Astrocyte of the spinal cord (primary cell): ENCODE measurements at regions not wholly inside any gene's neighbourhood (a gene's known extent, or its start where the extent isn't known, plus 50 kb on each side); places are given as distances from the start of the nearest gene placed in this dataset.

Experiments
- DNase-seq: peaks from one replicate; pipeline ENCODE4 v3.0.0; 2011; ENCODE audit warnings: low read depth, low spot score
- H3K4me3 ChIP-seq: 2 replicates; pipeline ENCODE4 v1.5.1; 2011; ENCODE audit warnings: low read depth, mild to moderate bottlenecking, low read length, moderate library complexity
- CTCF ChIP-seq: IDR thresholded peaks from 2 replicates; pipeline ENCODE4 v1.5.1; 2012; ENCODE audit warnings: low read depth, mild to moderate bottlenecking, low read length, inconsistent platforms
- in situ Hi-C: cut with HindIII; loops from 2 replicates; pipeline ENCODE4 v1.10.0; 2017; ENCODE audit warnings: low sequenced_read_pairs

GRCh38 chr9:79868567-79869189, 296.9 kb downstream of the TLE4 start:
- DNase-seq = no peak
- in situ Hi-C loops = no loop called here

GRCh38 chr9:79862921-79863890, 291.4 kb downstream of the TLE4 start:
- no peak for DNase-seq
- no peak overlapping the region for H3K4me3 ChIP-seq
- TF ChIP-seq CTCF = no peak
- in situ Hi-C loops = no loop called here

More at GRCh38 chr9:79868567-79869189, 296.9 kb downstream of the TLE4 start:
- no peak overlapping the region for H3K4me3 ChIP-seq
- TF ChIP-seq CTCF = no peak

GRCh38 chr9:79858508-79858907, 286.7 kb downstream of the TLE4 start:
- peak; percentile 3 for DNase-seq
- in situ Hi-C loops = no loop called here
- TF ChIP-seq CTCF = no peak
- H3K4me3 ChIP-seq = no peak overlapping the region

- in situ Hi-C loops = no loop called here
- TF ChIP-seq CTCF = no peak
- H3K4me3 ChIP-seq = no peak overlapping the region
- DNase-seq = no peak
Observed at GRCh38 chr9:79857188-79857587, 285.4 kb downstream of the TLE4 start.

GRCh38 chr9:79847074-79847473, 275.3 kb downstream of the TLE4 start:
- no peak overlapping the region for H3K4me3 ChIP-seq
- in situ Hi-C loops = no loop called here
- no peak for TF ChIP-seq CTCF
- DNase-seq = no peak

- DNase-seq = no peak
- H3K4me3 ChIP-seq = no peak overlapping the region
- TF ChIP-seq CTCF = no peak
- in situ Hi-C loops = no loop called here
Observed at GRCh38 chr9:79829566-79830302, 258.0 kb downstream of the TLE4 start.
